ENCODE measurements at regions not wholly inside any gene's neighbourhood (a gene's known extent, or its start where the extent isn't known, plus 50 kb on each side); places are given as distances from the start of the nearest gene placed in this dataset.
A peak's percentile ranks its signal among the peaks of the same experiment; 100 is the strongest.

DNA sequence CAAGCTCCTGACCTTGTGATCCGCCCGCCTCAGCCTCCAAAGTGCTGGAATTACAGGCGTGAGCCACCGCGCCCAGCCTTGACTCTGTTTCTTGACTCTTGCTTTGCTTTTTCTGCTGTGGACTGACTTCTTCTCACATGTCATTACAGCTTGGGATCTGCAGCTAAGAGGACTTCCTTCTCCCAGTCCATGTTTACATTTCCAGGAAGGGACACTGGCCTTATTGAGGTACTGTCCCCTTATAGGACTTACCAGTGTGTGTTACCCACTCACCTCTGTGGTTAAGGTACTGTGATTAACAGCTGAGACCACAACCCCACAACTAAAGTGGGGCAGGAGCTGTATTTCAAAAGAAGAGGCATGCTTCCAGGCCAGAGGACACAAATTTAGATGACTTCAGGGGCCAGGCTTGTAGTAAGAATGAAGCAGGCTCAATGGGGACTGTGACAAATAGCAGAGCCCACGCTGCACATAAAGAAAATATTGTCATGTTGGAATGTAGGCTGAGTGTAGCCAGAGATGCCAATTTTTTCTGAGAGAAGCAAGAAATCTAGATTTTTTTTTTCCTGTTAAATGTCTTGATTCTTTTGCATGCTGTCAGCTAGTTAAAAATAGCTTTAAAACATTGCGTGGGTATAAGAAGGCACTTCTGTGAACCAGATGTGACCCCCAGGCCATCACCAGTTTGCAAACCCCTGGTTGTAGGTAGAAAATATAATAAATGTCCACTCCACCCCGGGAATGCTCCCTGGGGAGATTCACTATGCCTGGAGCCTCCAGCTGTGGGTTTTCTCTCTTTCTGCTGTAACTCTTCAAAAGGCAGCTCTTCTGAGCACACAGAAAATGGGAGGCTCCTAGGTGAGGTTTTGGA lies 75.0 kb downstream of the PTPDC1 start:
- no peak for DNase-seq (ENCODE audit: low read depth in 3 of 3, low spot score in 2 of 3)

DNA sequence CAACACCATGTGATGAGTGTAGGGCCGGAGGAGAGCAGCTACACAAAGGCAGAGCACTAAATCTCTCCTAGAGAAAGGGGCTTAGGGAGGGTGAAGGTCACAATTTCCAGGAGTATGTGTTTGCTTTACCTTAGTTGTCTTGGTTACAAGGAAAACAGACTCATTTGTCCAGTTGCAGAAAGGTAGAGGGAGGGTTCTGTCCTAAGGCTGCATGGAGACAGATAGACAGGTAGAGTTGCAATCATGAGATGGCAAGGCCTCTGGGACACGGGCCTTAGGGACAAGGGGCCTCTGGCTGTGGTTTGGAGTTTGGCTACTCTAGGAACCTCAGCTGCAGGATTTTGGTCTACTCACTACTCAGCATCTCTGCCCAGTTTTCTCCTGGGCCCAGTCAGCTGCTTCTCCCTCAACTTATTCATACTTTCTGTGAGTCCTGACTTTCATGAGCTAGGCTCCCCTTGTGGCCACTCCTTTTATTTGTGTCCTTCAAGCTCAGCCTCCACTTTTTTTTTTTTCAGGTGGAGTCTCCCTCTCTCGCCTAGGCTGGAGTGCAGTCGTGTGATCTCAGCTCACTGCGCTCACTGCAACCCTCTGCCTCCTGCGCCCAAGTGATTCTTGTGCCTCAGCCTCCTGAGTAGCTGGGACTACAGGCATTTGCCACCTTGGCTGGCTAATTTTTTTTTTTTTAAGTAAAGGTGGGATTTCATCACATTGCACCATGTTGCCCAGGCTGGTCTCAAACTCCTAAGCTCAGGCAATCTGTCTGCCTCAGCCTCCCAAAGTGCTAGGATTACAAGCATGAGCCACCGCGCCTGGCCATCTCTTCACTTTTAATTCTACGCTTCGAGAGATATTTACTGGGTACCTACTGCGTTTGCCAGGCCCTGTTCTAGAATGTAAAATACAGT lies 76.6 kb downstream of the PTPDC1 start:
- DNase-seq (ENCODE audit: low read depth in 3 of 3, low spot score in 2 of 3) = no peak

DNA sequence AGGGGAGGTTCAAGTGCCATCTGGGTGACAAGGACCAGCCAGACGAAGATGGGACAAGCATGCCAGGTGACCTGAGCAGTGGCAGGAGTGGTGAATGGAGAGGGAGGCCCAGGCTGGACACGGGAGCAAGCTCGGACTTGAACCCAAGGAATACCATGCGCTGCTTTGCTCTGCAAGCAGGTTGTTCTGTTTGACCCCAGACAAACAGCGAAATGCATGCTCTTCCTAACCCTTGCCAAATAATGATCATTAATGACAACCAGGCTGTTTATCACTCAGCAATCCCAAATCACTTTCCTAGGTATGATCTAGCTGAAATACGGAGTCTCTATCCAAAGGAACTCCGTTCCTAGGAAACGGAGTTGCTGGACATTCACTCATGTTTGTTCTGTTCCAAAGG lies 77.4 kb downstream of the PTPDC1 start:
- DNase-seq (ENCODE audit: low read depth in 3 of 3, low spot score in 2 of 3) = no peak

- no peak for DNase-seq (ENCODE audit: low read depth in 3 of 3, low spot score in 2 of 3)
These were observed 80.7 kb downstream of the PTPDC1 start for GRCh38 chr9:94164806-94165549.

DNA sequence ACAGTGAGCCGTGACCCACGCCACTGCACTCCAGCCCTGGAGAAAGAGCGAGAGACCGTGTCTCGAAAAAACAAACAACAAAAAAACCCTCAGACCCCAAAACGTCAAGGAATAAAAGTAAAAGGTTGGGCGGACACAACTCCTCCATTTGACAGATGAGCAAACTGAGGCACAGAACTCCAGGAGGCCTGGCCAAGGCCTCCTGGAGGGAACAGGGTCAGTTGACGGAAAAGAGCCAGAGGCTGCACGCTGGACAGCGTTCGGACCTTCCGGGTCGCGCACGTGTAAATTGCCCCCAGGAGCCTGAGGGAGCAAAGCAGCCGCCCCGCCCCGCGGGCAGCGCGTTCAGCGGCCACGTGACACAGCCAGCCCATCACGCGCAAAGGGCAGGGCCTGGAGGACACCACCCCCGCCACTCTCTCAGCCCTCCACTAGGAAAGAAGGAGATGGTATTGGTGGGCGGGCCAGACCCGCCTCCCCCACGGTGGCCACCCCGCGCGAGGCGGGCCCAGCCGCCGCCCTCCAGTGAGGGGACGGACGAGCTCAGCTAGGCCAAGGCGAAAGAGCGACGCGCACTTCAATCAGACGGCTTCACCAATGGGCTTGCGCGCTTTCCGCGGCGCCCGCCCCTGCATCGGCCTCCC lies 81.5 kb downstream of the PTPDC1 start:
- DNase-seq (ENCODE audit: low read depth in 3 of 3, low spot score in 2 of 3) = peak; percentile 90 to 96 (median 93)

GRCh38 chr9:94166236-94166975 lies 82.1 kb downstream of the PTPDC1 start:
- DNase-seq (ENCODE audit: low read depth in 3 of 3, low spot score in 2 of 3) = peak; percentile 95 to 98 (median 98)

- DNase-seq (ENCODE audit: low read depth in 3 of 3, low spot score in 2 of 3) = peak in 2 of 3 donors; percentile 68 to 74
These were observed 82.7 kb downstream of the PTPDC1 start for GRCh38 chr9:94166976-94167346.

GRCh38 chr9:94167376-94167890 lies 83.2 kb downstream of the PTPDC1 start:
- DNase-seq (ENCODE audit: low read depth in 3 of 3, low spot score in 2 of 3) = no peak

- no peak for DNase-seq (ENCODE audit: low read depth in 3 of 3, low spot score in 2 of 3)
These were observed 84.1 kb downstream of the PTPDC1 start for GRCh38 chr9:94168203-94169000.

- DNase-seq (ENCODE audit: low read depth in 3 of 3, low spot score in 2 of 3) = no peak
These were observed 85.7 kb downstream of the PTPDC1 start for GRCh38 chr9:94169968-94170367.

DNA sequence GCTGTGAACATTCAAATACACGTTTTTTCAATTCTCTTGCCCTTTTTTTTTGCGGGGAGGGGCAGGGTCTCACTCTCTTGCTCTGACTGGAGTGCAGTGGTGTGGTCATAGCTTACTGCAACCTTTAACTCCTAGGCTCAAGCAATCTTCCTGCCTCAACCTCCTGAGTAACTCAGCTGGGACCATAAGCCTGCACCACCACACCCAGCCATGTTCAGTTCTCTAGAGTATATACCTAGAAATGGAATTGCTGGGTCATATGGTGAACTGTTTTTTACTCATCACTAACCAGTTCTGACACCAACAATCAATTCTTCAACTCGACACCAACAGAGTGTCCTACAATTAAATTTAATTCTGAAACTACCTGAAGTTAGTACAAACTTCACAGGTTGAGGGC lies 85.5 kb upstream of the ZNF169 start:
- DNase-seq (ENCODE audit: low read depth in 3 of 3, low spot score in 2 of 3) = no peak

- DNase-seq (ENCODE audit: low read depth in 3 of 3, low spot score in 2 of 3) = no peak
These were observed 84.9 kb upstream of the ZNF169 start for GRCh38 chr9:94174164-94174563.

GRCh38 chr9:94175669-94176068 lies 83.4 kb upstream of the ZNF169 start:
- DNase-seq (ENCODE audit: low read depth in 3 of 3, low spot score in 2 of 3) = no peak

DNA sequence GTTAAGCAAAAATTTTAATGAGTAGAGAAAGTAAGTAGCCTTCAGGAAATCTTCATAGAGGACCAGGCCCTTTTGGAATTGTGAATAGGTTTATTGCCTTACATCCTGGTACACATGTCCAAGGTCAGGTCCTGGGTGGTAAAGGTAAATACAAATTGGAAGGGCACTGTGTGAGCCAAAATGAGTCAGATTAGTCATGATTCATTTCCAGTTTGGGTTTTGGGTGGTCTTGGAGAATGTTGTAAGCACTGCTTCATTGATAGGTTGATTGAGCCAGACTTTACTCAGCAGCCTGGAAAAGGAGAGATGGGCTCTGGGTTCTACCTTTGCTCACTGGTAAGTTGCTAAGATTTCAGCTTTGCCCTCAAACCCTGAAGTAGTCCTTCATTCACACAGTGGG lies 82.5 kb upstream of the ZNF169 start:
- no peak for DNase-seq (ENCODE audit: low read depth in 3 of 3, low spot score in 2 of 3)

- DNase-seq (ENCODE audit: low read depth in 3 of 3, low spot score in 2 of 3) = no peak
These were observed 80.2 kb upstream of the ZNF169 start for GRCh38 chr9:94178927-94179326.

- DNase-seq (ENCODE audit: low read depth in 3 of 3, low spot score in 2 of 3) = no peak
These were observed 77.5 kb upstream of the ZNF169 start for GRCh38 chr9:94181408-94182181.

DNA sequence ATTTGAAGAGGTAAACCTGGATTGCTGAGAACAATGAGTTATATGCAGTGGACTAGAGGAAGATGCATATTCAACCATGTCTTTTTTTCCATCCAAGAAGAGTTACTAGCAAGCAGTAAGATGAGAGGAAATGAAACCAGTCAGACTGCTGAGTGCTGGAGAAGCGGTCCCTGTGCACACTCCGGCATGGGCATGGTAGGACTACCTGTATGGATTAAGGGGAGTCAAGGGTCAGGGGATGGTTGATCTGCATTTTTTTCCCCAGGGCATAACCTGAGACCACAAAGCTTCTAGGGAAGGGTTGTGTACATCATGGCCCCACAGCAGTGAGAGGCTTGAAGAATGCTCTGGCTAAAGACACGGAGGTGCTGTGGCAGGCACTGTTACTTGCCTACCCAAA lies 76.6 kb upstream of the ZNF169 start:
- DNase-seq (ENCODE audit: low read depth in 3 of 3, low spot score in 2 of 3) = no peak

Data from right renal cortex interstitium (tissue), 3 donors.